GM23248 (cell line): ENCODE measurements at regions not wholly inside any gene's neighbourhood (a gene's known extent, or its start where the extent isn't known, plus 50 kb on each side); places are given as distances from the start of the nearest gene placed in this dataset.

Experiments used
- DNase-seq: peaks from one replicate; pipeline ENCODE4 v3.0.0-alpha.2; 2015
- H2AFZ ChIP-seq: fragments of 200-600 bp; sonication (generic); 2 replicates; pipeline ENCODE4 v1.6.1; 2016; ENCODE audit warnings: antibody characterized with exemption
- H3F3A ChIP-seq: fragments of 200-600 bp; sonication (generic); 2 replicates; pipeline ENCODE4 v1.6.1; 2016; ENCODE audit warnings: mild to moderate bottlenecking, antibody characterized with exemption, mixed run types; ENCODE audit not compliant: insufficient read depth
- H3K27ac ChIP-seq: fragments of 200-600 bp; sonication (generic); 2 replicates; pipeline ENCODE4 v1.5.1; 2016; ENCODE audit warnings: mild to moderate bottlenecking
- H3K27me3 ChIP-seq: fragments of 200-600 bp; sonication (generic); replicated peaks from 2 replicates; pipeline ENCODE4 v1.6.1; 2016; ENCODE audit warnings: mild to moderate bottlenecking; ENCODE audit not compliant: insufficient read depth
- H3K36me3 ChIP-seq: fragments of 200-600 bp; sonication (generic); 2 replicates; pipeline ENCODE4 v1.6.1; 2016; ENCODE audit warnings: low read depth, mild to moderate bottlenecking
- H3K4me1 ChIP-seq: fragments of 200-600 bp; sonication (generic); 2 replicates; pipeline ENCODE4 v1.6.1; 2016; ENCODE audit warnings: mild to moderate bottlenecking; ENCODE audit not compliant: insufficient read depth
- H3K4me2 ChIP-seq: fragments of 200-600 bp; sonication (generic); one replicate; pipeline ENCODE4 v1.6.1; 2016; ENCODE audit warnings: mild to moderate bottlenecking; ENCODE audit not compliant: unreplicated experiment
- H3K4me3 ChIP-seq: fragments of 200-600 bp; sonication (generic); 2 replicates; pipeline ENCODE4 v1.5.1; 2016; ENCODE audit warnings: mild to moderate bottlenecking
- H3K79me2 ChIP-seq: fragments of 200-600 bp; sonication (generic); 2 replicates; pipeline ENCODE4 v1.6.1; 2016; ENCODE audit warnings: mild to moderate bottlenecking; ENCODE audit not compliant: insufficient read depth
- H3K9ac ChIP-seq: fragments of 200-600 bp; sonication (generic); 2 replicates; pipeline ENCODE4 v1.6.1; 2016; ENCODE audit warnings: mild to moderate bottlenecking
- H3K9me2 ChIP-seq: fragments of 200-600 bp; sonication (generic); 2 replicates; pipeline ENCODE4 v1.6.1; 2016; ENCODE audit warnings: mixed run types, mild to moderate bottlenecking, moderate library complexity; ENCODE audit not compliant: insufficient read depth
- H3K9me3 ChIP-seq: fragments of 200-600 bp; sonication (generic); one replicate; pipeline ENCODE4 v1.6.1; 2017; ENCODE audit warnings: low read depth
- H4K20me1 ChIP-seq: fragments of 200-600 bp; sonication (generic); 2 replicates; pipeline ENCODE4 v1.6.0; 2016; ENCODE audit not compliant: insufficient read depth
- EZH2 ChIP-seq: fragments of 200-600 bp; sonication (generic); IDR thresholded peaks from 2 replicates; pipeline ENCODE4 v1.6.1; 2018; ENCODE audit warnings: antibody characterized with exemption, mild to moderate bottlenecking; ENCODE audit not compliant: insufficient read depth, poor library complexity, severe bottlenecking
- EZH2phosphoT487 ChIP-seq: fragments of 200-600 bp; sonication (generic); IDR thresholded peaks from 2 replicates; pipeline ENCODE4 v1.6.1; 2018; ENCODE audit warnings: antibody characterized with exemption, moderate library complexity, mild to moderate bottlenecking, low read depth; ENCODE audit not compliant: insufficient read depth
- WGBS, 2 experiments: methylation state at CpG; one replicate each; pipeline ENCODE4 v1.1.6; 2015 to 2017; ENCODE audit warnings: low lambda C conversion rate in 2 of 2, low coverage in 1 of 2; ENCODE audit errors: missing lambda C conversion rate in 2 of 2; 5-methylcytosine and 5-hydroxymethylcytosine counted together
- in situ Hi-C: fragments of 300-500 bp; cut with MboI; formaldehyde crosslinking; loops from 2 replicates; pipeline ENCODE4 v1.15.0; 2020

DNA sequence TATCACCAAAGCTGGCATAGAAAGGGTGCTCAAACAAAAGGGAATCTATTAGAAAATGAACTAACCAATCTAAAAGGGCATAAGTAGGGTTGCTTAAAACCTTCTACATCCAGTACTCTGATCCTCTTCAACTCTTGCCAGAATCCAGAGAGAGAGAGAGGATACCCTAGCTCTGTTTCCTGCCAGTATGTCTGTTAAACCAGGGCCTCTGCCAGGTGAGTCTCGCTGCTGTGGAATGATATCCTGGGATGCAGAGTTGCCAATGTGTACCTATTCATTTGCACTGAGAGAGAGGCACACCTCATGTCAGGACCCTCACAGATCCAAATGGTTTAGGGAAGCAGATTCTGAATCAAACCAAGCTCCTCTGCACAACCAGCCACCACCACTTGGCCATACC, 79.8 kb upstream of the DYNLRB2 start:
- Histone ChIP-seq H3F3A (peaks cover 17% of the 10 kb centered on the region), H3K27ac (no peak overlapping the region), H3K4me2 (no peak overlapping the region), H3K9me3 (no peaks in the 10 kb centered on the region), H4K20me1 (no peaks in the 10 kb centered on the region), H3K36me3 (no peaks in the 10 kb centered on the region), H3K9me2 (no peaks in the 10 kb centered on the region), H3K4me1 (peaks cover 20% of the 10 kb centered on the region), H3K27me3 (no peaks in the 10 kb centered on the region), H2AFZ (no peak overlapping the region), H3K79me2 (no peaks in the 10 kb centered on the region), H3K9ac (no peak overlapping the region), H3K4me3 (no peak overlapping the region)
- TF ChIP-seq EZH2phosphoT487 (no peak), EZH2 (no peak)
- in situ Hi-C loops: no loop called here
- WGBS, 2 experiments: 36 to 38% methylated on average over 1 of the region's 1 CpG
- DNase-seq: no peak

DNA sequence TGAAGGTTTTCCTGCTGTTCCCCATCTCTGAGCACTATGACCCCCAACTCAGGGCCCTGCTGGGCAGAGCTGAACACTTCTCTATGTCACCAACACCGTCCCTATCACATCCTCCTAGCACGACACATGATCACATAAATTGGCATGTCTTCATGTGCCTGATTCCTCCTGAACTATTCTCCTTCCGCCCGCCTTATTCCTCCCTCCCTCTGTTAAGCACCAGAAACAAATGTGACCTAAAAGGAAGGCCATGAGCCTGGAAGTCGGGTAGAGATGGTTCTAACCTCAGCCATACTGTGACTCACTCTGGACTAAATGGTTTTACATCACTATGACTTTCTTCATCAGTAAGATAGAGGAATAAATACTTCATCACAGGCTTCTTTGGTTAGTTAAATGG, 80.8 kb upstream of the DYNLRB2 start:
- Histone ChIP-seq H3K4me1 (peaks cover 20% of the 10 kb centered on the region), H3K4me2 (peak overlapping the region; percentile 17), H3K27ac (peak overlapping the region; percentile 37), H3K4me3 (no peak overlapping the region), H2AFZ (peak overlapping the region; percentile 56), H4K20me1 (no peaks in the 10 kb centered on the region), H3K27me3 (no peaks in the 10 kb centered on the region), H3K9me2 (no peaks in the 10 kb centered on the region), H3K79me2 (no peaks in the 10 kb centered on the region), H3F3A (peaks cover 17% of the 10 kb centered on the region), H3K9ac (no peak overlapping the region), H3K9me3 (no peaks in the 10 kb centered on the region), H3K36me3 (no peaks in the 10 kb centered on the region)
- DNase-seq: peak; percentile 71
- in situ Hi-C loops: no loop called here
- WGBS, 2 experiments: 4 to 14% methylated on average over 5 of the region's 5 CpGs
- no peak for TF ChIP-seq EZH2
- no peak for TF ChIP-seq EZH2phosphoT487

DNA sequence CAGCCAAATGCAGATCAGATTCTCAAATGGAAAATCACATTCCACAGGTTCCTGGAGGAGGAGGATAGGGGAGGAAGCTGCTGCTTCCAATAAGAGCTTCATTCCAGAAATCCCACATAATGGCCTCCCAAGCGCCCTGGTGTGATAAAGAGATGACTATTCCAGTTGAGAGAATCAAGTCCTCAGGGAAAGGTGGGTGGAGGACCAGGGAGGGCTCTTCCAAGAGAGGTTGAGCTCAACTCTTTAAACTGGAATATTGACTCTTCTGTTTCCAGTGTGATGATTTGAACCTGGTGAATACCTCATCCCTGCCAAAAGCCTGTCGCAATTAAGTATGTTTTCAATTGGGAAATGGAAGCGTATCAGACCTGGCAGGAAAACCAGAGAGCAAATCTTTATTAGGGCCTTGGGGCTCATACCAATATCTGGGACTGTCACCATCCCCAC, 81.4 kb upstream of the DYNLRB2 start:
- Histone ChIP-seq H3K4me3 (no peak overlapping the region), H3F3A (peaks cover 17% of the 10 kb centered on the region), H3K27me3 (no peaks in the 10 kb centered on the region), H3K9me2 (no peaks in the 10 kb centered on the region), H3K36me3 (no peaks in the 10 kb centered on the region), H3K27ac (peak overlapping the region; percentile 37), H3K4me2 (peak overlapping the region; percentile 17), H3K4me1 (peaks cover 20% of the 10 kb centered on the region), H3K9me3 (no peaks in the 10 kb centered on the region), H2AFZ (peak overlapping the region; percentile 56), H4K20me1 (no peaks in the 10 kb centered on the region), H3K79me2 (no peaks in the 10 kb centered on the region), H3K9ac (no peak overlapping the region)
- peak; percentile 67 for DNase-seq
- 4 to 5% methylated on average over 3 of the region's 3 CpGs for WGBS, 2 experiments
- in situ Hi-C loops: no loop called here
- TF ChIP-seq EZH2phosphoT487 (no peak), EZH2 (no peak)

DNA sequence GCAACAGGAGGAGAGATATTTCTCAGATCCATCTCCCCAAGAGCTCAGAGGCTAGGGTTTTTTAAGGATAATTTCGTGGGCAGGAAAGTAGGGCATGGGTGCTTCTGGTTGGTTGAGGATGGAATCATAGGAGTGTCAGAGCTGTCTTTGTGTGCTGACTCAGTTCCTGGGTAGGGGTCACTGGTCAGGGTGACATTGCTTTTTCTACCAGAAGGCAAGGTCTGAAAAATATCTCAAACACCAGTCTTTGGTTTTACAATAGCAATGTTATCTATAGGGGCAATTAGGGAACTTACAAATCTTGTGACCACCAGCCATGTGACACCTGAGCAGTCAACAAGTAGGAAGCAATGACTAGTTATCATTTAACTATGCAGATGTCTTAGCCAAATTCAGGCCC, 82.9 kb upstream of the DYNLRB2 start:
- H3K9ac ChIP-seq: no peak overlapping the region
- no peak overlapping the region for H3K4me3 ChIP-seq
- H3K27me3 ChIP-seq: no peaks in the 10 kb centered on the region
- in situ Hi-C loops: no loop called here
- H3K27ac ChIP-seq: no peak overlapping the region
- H3K79me2 ChIP-seq: no peaks in the 10 kb centered on the region
- no peak overlapping the region for H2AFZ ChIP-seq
- H3K4me2 ChIP-seq: no peak overlapping the region
- WGBS, 2 experiments: 5 to 35% methylated on average over 1 of the region's 1 CpG
- H3K9me2 ChIP-seq: no peaks in the 10 kb centered on the region
- no peak for TF ChIP-seq EZH2phosphoT487
- no peak for TF ChIP-seq EZH2
- H3F3A ChIP-seq: peaks cover 17% of the 10 kb centered on the region
- peaks cover 20% of the 10 kb centered on the region for H3K4me1 ChIP-seq
- DNase-seq: no peak
- no peaks in the 10 kb centered on the region for H3K36me3 ChIP-seq
- no peaks in the 10 kb centered on the region for H3K9me3 ChIP-seq
- H4K20me1 ChIP-seq: no peaks in the 10 kb centered on the region

DNA sequence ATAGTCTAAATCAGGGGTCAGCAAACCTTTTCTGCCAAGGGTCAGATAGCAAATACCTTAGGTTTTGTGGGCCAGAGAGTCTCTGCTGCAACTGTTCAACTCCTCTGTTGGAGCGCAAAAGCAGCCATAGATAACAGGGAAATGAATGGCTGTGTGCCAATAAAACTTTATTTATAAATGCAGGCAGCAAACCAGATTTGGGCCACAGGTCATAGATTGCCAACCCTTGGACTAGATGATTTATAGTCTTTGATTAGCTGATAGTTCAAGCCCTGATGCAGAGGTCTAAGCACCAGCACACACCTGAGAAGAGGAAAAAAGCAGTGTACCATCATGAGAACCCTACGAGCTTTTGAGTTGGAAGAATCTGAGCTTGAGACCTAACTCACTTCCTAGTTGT, 86.0 kb upstream of the DYNLRB2 start:
- no peaks in the 10 kb centered on the region for H3K9me3 ChIP-seq
- H2AFZ ChIP-seq: no peak overlapping the region
- in situ Hi-C loops: no loop called here
- H3K36me3 ChIP-seq: no peaks in the 10 kb centered on the region
- DNase-seq: no peak
- no peak overlapping the region for H3K27ac ChIP-seq
- H3K79me2 ChIP-seq: no peaks in the 10 kb centered on the region
- TF ChIP-seq EZH2phosphoT487: no peak
- TF ChIP-seq EZH2: no peak
- H3K4me2 ChIP-seq: no peak overlapping the region
- no peak overlapping the region for H3K4me3 ChIP-seq
- no peak overlapping the region for H3K9ac ChIP-seq
- H3K27me3 ChIP-seq: no peaks in the 10 kb centered on the region
- H3K9me2 ChIP-seq: no peaks in the 10 kb centered on the region
- no peaks in the 10 kb centered on the region for H4K20me1 ChIP-seq
- WGBS, 2 experiments: 64 to 65% methylated on average over 2 of the region's 2 CpGs
- H3F3A ChIP-seq: peaks cover 9% of the 10 kb centered on the region
- peaks cover 12% of the 10 kb centered on the region for H3K4me1 ChIP-seq
